ENCODE measurements at regions not wholly inside any gene's neighbourhood (a gene's known extent, or its start where the extent isn't known, plus 50 kb on each side); places are given as distances from the start of the nearest gene placed in this dataset.

DNA sequence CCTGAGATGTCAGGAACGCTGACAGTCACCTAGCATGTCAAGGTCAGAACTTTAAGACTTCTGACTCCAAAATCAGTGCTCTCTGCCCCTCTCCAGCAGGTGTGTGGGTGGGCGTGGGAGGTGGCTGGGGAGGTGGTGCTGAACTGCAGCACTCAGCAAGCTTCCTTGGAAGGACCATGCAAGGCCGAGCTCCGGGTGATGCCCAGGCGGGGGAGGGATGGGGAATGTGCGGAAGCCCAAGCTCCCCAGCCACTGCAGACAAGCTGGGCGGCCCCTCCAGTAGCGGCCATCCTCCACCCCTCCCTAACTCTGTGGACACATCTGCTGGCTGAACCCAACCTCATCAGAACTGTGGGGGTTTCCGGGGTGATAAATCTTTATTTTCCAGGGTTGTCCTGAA is 296.6 kb downstream of the TLE3 start:
- TF ChIP-seq RXRA (IDR thresholded peaks at IDR 0.05), result no peak
- TF ChIP-seq, protein P1, sequence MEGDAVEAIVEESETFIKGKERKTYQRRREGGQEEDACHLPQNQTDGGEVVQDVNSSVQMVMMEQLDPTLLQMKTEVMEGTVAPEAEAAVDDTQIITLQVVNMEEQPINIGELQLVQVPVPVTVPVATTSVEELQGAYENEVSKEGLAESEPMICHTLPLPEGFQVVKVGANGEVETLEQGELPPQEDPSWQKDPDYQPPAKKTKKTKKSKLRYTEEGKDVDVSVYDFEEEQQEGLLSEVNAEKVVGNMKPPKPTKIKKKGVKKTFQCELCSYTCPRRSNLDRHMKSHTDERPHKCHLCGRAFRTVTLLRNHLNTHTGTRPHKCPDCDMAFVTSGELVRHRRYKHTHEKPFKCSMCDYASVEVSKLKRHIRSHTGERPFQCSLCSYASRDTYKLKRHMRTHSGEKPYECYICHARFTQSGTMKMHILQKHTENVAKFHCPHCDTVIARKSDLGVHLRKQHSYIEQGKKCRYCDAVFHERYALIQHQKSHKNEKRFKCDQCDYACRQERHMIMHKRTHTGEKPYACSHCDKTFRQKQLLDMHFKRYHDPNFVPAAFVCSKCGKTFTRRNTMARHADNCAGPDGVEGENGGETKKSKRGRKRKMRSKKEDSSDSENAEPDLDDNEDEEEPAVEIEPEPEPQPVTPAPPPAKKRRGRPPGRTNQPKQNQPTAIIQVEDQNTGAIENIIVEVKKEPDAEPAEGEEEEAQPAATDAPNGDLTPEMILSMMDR (IDR thresholded peaks at IDR 0.05; ENCODE audit: low read depth, low read length, missing input control), result no peak
- TF ChIP-seq, protein P2, sequence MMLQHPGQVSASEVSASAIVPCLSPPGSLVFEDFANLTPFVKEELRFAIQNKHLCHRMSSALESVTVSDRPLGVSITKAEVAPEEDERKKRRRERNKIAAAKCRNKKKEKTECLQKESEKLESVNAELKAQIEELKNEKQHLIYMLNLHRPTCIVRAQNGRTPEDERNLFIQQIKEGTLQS (IDR thresholded peaks at IDR 0.05), result no peak
- TF ChIP-seq, protein P3, sequence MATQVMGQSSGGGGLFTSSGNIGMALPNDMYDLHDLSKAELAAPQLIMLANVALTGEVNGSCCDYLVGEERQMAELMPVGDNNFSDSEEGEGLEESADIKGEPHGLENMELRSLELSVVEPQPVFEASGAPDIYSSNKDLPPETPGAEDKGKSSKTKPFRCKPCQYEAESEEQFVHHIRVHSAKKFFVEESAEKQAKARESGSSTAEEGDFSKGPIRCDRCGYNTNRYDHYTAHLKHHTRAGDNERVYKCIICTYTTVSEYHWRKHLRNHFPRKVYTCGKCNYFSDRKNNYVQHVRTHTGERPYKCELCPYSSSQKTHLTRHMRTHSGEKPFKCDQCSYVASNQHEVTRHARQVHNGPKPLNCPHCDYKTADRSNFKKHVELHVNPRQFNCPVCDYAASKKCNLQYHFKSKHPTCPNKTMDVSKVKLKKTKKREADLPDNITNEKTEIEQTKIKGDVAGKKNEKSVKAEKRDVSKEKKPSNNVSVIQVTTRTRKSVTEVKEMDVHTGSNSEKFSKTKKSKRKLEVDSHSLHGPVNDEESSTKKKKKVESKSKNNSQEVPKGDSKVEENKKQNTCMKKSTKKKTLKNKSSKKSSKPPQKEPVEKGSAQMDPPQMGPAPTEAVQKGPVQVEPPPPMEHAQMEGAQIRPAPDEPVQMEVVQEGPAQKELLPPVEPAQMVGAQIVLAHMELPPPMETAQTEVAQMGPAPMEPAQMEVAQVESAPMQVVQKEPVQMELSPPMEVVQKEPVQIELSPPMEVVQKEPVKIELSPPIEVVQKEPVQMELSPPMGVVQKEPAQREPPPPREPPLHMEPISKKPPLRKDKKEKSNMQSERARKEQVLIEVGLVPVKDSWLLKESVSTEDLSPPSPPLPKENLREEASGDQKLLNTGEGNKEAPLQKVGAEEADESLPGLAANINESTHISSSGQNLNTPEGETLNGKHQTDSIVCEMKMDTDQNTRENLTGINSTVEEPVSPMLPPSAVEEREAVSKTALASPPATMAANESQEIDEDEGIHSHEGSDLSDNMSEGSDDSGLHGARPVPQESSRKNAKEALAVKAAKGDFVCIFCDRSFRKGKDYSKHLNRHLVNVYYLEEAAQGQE (IDR thresholded peaks at IDR 0.05), result no peak
- TF ChIP-seq TAF1 (conservative IDR thresholded peaks at IDR 0.05), result no peak
- no peak for TF ChIP-seq GABPA (IDR thresholded peaks at IDR 0.05 in 1 of 2, conservative IDR thresholded peaks at IDR 0.05 in 1 of 2)
- no peak for TF ChIP-seq SP1 (IDR thresholded peaks at IDR 0.05)
- no peak for TF ChIP-seq RAD21 (IDR thresholded peaks at IDR 0.05)
- no peak for TF ChIP-seq FOXA1 (IDR thresholded peaks at IDR 0.05)
- TF ChIP-seq YY1 (IDR thresholded peaks at IDR 0.05), result no peak
- no peak for TF ChIP-seq EGR1 (IDR thresholded peaks at IDR 0.05; ENCODE audit: low read depth in 2 of 2)

All from liver (tissue), 3 donors.